ENCODE measurements at regions not wholly inside any gene's neighbourhood (a gene's known extent, or its start where the extent isn't known, plus 50 kb on each side); places are given as distances from the start of the nearest gene placed in this dataset.
"Not testable (repeated sequence)": the region's sequence is repeated elsewhere in the genome, so short reads cannot be mapped to it uniquely, and the experiment has no call there.

GRCh38 chr4:147160908-147161513 is 215.3 kb upstream of the TTC29 start:
- peak; percentile 46 for DNase-seq (ENCODE audit: low spot score)

- no peak for DNase-seq (ENCODE audit: low spot score)
These were observed 217.6 kb upstream of the TTC29 start for GRCh38 chr4:147163311-147163710.

- not testable (repeated sequence) for DNase-seq (ENCODE audit: low spot score)
These were observed 222.5 kb upstream of the TTC29 start for GRCh38 chr4:147168200-147168599.

- DNase-seq (ENCODE audit: low spot score) = no peak
These were observed 227.7 kb upstream of the TTC29 start for GRCh38 chr4:147173322-147173721.

- no peak for DNase-seq (ENCODE audit: low spot score)
These were observed 228.3 kb upstream of the TTC29 start for GRCh38 chr4:147173797-147174432.

GRCh38 chr4:147174591-147174990 is 228.9 kb upstream of the TTC29 start:
- no peak for DNase-seq (ENCODE audit: low spot score)

GRCh38 chr4:147175460-147176025 is 229.9 kb upstream of the TTC29 start:
- no peak for DNase-seq (ENCODE audit: low spot score)

GRCh38 chr4:147182041-147182440 is 236.4 kb upstream of the TTC29 start:
- DNase-seq (ENCODE audit: low spot score) = no peak

GRCh38 chr4:147192679-147193078 is 247.0 kb upstream of the TTC29 start:
- no peak for DNase-seq (ENCODE audit: low spot score)

- DNase-seq (ENCODE audit: low spot score) = no peak
These were observed 248.4 kb upstream of the TTC29 start for GRCh38 chr4:147194114-147194513.

- no peak for DNase-seq (ENCODE audit: low spot score)
These were observed 248.9 kb upstream of the TTC29 start for GRCh38 chr4:147194604-147195003.

GRCh38 chr4:147195386-147195785 is 249.7 kb upstream of the TTC29 start:
- DNase-seq (ENCODE audit: low spot score) = no peak

- DNase-seq (ENCODE audit: low spot score) = no peak
These were observed 252.9 kb upstream of the TTC29 start for GRCh38 chr4:147198411-147199051.

GRCh38 chr4:147201016-147201415 is 255.4 kb upstream of the TTC29 start:
- DNase-seq (ENCODE audit: low spot score) = no peak

GRCh38 chr4:147206807-147207206 is 261.1 kb upstream of the TTC29 start:
- DNase-seq (ENCODE audit: low spot score) = no peak

GRCh38 chr4:147207911-147208310 is 262.2 kb upstream of the TTC29 start:
- DNase-seq (ENCODE audit: low spot score) = no peak

GRCh38 chr4:147217655-147218054 is 263.2 kb upstream of the EDNRA start:
- DNase-seq (ENCODE audit: low spot score) = no peak

- no peak for DNase-seq (ENCODE audit: low spot score)
These were observed 261.8 kb upstream of the EDNRA start for GRCh38 chr4:147219145-147219544.

GRCh38 chr4:147220833-147221232 is 260.1 kb upstream of the EDNRA start:
- DNase-seq (ENCODE audit: low spot score) = no peak

- no peak for DNase-seq (ENCODE audit: low spot score)
These were observed 258.0 kb upstream of the EDNRA start for GRCh38 chr4:147222906-147223305.

GRCh38 chr4:147223576-147223975 is 257.3 kb upstream of the EDNRA start:
- no peak for DNase-seq (ENCODE audit: low spot score)

GRCh38 chr4:147236806-147237205 is 244.1 kb upstream of the EDNRA start:
- DNase-seq (ENCODE audit: low spot score) = no peak

GRCh38 chr4:147244786-147245185 is 236.1 kb upstream of the EDNRA start:
- no peak for DNase-seq (ENCODE audit: low spot score)
